ENCODE measurements at regions not wholly inside any gene's neighbourhood (a gene's known extent, or its start where the extent isn't known, plus 50 kb on each side); places are given as distances from the start of the nearest gene placed in this dataset.

DNA sequence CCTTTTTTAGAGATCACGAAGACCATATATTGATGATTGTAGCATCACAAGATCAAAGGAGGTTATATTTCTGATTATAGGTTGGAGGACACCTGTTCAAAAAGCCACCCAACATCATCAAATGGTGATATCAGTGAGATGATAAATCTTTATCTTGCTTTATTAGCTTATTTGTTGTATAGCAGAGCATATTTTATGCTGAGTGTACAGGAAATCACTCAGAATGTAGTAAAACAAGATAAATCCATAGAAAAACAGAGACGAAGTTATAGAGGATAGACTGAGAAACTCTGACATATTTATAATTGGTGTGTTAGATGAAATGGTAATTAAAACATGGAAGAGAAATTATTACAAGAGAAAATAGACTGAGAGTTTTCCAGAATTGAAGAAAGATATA lies 69.8 kb upstream of the DMAC1 start:
- DNase-seq (ENCODE audit: low spot score): no peak

DNA sequence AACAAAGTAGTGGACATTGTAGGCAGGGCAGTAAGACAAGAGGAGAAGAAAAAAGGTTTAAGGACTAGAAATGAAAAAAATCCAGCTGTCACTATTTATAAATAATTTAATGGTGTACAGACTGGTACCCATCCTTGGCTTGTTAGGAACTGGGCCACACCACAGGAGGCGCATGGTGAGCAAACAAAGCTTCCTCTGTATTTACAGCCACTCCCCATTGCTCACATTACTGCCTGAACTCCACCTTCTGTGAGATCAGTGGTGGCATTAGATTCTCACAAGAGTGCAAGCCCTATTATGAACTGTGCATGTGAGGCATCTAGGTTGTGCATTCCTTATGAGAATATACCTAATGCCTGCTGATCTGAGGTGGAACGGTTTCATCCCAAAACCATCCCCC lies 62.6 kb upstream of the DMAC1 start:
- DNase-seq (ENCODE audit: low spot score): no peak

DNA sequence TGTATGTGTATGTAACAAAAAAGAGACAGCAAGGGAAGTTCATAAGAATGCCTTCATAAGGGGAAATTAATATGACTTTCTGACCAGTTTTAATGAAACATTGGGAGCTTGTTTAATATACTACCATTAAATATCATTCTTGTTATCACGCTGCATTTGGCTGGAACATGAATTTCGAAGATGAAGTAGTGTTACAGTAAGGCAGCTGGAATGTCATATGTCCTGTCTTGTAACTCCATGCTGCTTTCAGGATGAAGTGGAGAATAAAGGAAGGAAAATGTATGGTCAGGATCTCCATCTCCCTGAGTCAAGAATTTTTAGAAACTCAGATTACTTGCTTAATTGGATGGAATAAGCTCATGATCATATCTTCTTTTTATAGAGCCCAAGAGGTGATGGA lies 61.5 kb upstream of the DMAC1 start:
- DNase-seq (ENCODE audit: low spot score): no peak

GRCh38 chr9:7860335-7860709 lies 60.7 kb upstream of the DMAC1 start:
- no peak for DNase-seq (ENCODE audit: low spot score)

- DNase-seq (ENCODE audit: low spot score): no peak
These were observed 60.2 kb upstream of the DMAC1 start for GRCh38 chr9:7859701-7860334.

GRCh38 chr9:7858166-7858565 lies 58.6 kb upstream of the DMAC1 start:
- DNase-seq (ENCODE audit: low spot score): no peak

DNA sequence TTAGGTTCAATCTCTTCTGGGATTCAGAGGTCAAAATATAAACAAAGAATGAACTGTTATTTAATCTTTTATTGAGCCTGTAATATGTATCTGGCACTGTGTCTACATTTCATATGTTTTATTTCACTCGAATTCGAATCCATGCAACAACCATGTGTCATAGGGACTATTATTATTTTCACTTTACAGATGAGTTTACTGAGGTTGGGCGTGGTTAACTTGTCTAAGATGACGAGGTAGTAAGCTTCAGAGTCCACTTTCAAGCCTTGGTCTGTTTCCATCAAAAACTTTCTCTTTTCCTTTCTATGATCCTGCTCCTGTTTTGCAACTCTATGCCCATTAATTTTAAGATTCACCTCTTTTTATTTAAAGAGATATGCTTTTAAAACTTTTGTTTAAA lies 55.2 kb upstream of the DMAC1 start:
- no peak for DNase-seq (ENCODE audit: low spot score)

All from pons (tissue), 1 donor.